ENCODE measurements at regions not wholly inside any gene's neighbourhood (a gene's known extent, or its start where the extent isn't known, plus 50 kb on each side); places are given as distances from the start of the nearest gene placed in this dataset.
"Not testable (repeated sequence)": the region's sequence is repeated elsewhere in the genome, so short reads cannot be mapped to it uniquely, and the experiment has no call there.

DNA sequence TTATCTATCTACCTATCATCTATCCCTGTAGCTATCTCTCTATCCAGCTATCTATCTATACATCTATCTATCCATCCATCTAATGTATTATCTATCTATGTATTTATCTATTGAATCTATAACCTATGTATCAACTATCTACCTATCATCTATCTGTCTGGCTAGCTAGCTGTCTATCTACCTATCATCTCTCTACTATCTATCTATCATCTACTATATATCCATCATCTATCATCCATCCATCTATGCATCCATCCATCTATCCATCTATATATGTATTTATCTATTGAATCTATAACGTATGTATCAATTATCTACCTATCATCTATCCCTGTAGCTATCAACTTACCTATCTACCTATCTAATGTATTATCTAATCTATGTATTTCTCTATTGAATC lies 152.1 kb upstream of the TPTE start:
- DNase-seq (ENCODE audit: extremely low spot score); H3K4me3 ChIP-seq: not testable (repeated sequence)

DNA sequence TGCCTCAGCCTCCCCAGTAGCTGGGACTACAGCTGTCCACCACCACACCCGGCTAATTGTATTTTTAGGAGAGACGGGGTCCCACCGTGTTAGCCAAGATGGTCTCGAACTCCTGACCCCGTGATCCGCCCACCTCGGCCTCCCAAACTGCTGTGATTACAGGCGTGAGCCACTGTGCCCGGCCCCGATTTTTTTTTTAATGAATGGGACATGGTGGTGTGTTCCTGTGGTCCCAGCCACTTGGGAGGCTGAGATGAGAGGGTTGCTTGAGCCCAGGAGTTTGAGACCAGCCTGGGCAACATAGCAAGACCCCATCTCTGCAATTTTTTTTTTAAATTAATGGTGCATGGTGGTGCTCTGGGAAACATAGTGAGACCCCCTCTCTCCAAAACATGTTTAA lies 143.6 kb upstream of the TPTE start:
- DNase-seq (ENCODE audit: extremely low spot score), result peak; percentile 88
- H3K4me3 ChIP-seq; H3K27ac ChIP-seq (replicated peaks in 1 of 4); H3K36me3 ChIP-seq; intact Hi-C loops (cut with DNase I); H3K4me1 ChIP-seq; H3K27me3 ChIP-seq: not testable (repeated sequence)
- 76% methylated on average over 10 of the region's 10 CpGs for WGBS
- peaks cover 0 to 42% (median 12%) of the 10 kb centered on the region in 4 donors for H3K9me3 ChIP-seq

More for the DNA sequence above, 152.1 kb upstream of the TPTE start:
- H3K4me1 ChIP-seq; H3K27ac ChIP-seq (replicated peaks in 1 of 4); H3K9me3 ChIP-seq; H3K36me3 ChIP-seq; intact Hi-C loops (cut with DNase I); H3K27me3 ChIP-seq: not testable (repeated sequence)
- 62% methylated on average over 1 of the region's 1 CpG for WGBS

DNA sequence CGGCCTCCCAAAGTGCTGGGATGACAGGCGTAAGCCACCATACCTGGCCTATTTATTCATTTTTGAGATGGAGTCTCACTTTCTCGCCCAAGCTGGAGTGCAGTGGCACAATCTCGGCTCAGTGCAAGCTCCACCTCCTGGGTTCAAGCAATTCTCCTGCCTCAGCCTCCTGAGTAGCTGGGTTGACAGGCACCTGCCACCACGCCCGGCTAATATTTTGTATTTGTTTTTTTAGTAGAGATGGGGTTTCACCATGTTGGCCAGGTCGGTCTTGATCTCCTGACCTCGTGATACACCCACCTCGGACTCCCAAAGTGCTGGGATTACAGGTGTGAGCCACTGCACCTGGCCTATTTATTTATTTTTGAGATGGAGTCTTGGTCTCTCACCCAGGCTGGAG lies 141.6 kb upstream of the TPTE start:
- H3K27me3 ChIP-seq; intact Hi-C loops (cut with DNase I); H3K4me1 ChIP-seq; H3K27ac ChIP-seq (replicated peaks in 1 of 4); DNase-seq (ENCODE audit: extremely low spot score); H3K4me3 ChIP-seq; H3K36me3 ChIP-seq: not testable (repeated sequence)
- peaks cover 0 to 48% (median 11%) of the 10 kb centered on the region in 4 donors for H3K9me3 ChIP-seq
- WGBS, result 84% methylated on average over 9 of the region's 9 CpGs

DNA sequence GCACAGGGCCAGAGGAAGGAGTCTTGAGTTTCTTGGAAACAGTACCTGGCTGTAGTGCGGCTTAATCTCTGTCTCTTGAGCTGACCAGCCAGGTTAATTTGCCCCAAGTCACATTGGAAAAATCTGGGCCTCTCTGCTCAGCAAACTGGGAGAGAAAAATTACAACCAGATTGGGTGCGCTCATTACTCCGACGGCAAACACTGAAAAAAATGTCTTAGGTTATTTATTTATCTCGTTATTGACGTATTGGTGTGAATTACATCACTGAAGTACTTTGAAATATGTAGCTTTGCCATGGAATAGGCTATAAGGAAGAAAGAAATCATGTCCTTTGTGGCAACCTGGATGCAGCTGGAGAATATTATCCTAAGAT lies 139.7 kb upstream of the TPTE start:
- DNase-seq (ENCODE audit: extremely low spot score), result peak; percentile 60
- H3K27ac ChIP-seq (replicated peaks in 1 of 4); H3K36me3 ChIP-seq; intact Hi-C loops (cut with DNase I); H3K4me3 ChIP-seq; H3K4me1 ChIP-seq: not testable (repeated sequence)
- Histone ChIP-seq H3K9me3 (peaks cover 0 to 56% (median 18%) of the 10 kb centered on the region in 4 donors), H3K27me3 (peaks cover 0 to 10% (median 0%) of the 10 kb centered on the region in 4 donors)
- WGBS, result 73% methylated on average over 6 of the region's 6 CpGs

DNA sequence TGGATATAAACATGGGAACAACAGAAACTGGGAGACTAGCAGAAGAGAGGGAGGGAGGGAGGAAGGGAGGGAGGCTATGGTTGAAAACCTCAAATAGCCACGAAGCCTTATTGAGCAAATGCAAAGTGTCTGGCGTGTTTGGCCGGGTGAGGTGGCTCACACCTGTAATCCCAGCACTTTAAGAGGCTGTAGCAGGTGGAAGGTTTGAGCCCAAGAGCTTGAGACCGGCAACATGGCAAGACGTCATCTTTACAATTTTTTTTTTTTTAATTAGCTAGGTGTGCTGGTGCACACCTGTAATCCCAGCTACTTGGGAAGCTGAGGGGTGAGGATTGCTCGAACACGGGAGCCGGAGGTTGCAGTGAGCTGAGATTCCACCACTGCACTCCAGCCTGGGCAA lies 139.2 kb upstream of the TPTE start:
- Histone ChIP-seq H3K27me3 (peaks cover 0 to 10% (median 0%) of the 10 kb centered on the region in 4 donors), H3K9me3 (peaks cover 0 to 58% (median 19%) of the 10 kb centered on the region in 4 donors)
- intact Hi-C loops (cut with DNase I); H3K4me1 ChIP-seq; H3K27ac ChIP-seq (replicated peaks in 1 of 4); H3K36me3 ChIP-seq; H3K4me3 ChIP-seq: not testable (repeated sequence)
- WGBS, result 62% methylated on average over 8 of the region's 8 CpGs
- DNase-seq (ENCODE audit: extremely low spot score), result peak; percentile 89

DNA sequence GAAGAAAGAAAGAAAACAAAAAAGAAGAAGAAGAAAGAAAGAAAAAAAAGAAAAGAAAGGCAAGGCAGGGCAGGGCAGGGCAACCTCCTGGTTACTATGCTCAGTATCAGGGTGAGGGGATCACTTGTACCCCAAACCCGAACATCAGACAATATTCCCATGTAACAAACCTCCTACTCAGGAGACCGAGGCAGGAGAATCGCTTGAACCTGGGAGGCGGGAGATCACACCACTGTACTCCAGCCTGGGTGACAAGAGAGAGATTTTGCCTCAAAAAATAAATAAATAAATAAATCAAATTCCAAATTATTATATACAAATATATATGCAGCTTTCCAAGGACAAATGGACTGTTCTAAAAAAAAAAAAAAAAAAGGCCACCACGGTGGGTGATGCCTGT lies 138.8 kb upstream of the TPTE start:
- H3K9me3 ChIP-seq, result peaks cover 0 to 60% (median 20%) of the 10 kb centered on the region in 4 donors
- WGBS, result 63% methylated on average over 5 of the region's 5 CpGs
- H3K27me3 ChIP-seq, result peaks cover 0 to 10% (median 0%) of the 10 kb centered on the region in 4 donors
- H3K4me1 ChIP-seq; H3K4me3 ChIP-seq; H3K36me3 ChIP-seq; H3K27ac ChIP-seq (replicated peaks in 1 of 4); intact Hi-C loops (cut with DNase I): not testable (repeated sequence)
- DNase-seq (ENCODE audit: extremely low spot score), result peak; percentile 62

DNA sequence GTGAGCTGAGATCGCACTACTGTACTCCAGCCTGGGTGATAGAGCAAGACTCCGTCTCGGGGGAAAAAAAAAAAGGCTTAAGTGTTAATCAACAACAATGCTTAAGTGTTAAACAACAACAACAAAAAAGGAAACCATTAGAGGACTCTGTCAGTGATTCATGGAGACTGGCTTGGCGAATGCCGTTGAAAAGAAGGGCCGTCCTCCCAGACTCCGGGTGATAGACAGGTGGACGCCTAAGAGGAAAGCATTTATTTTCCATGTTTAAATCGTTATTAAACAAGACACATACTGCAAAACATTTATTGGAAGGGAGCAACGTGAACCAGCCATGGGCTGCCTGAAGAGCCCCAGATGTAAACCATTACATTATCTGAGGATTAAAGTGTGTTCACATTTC lies 137.8 kb upstream of the TPTE start:
- intact Hi-C loops (cut with DNase I); H3K27ac ChIP-seq (replicated peaks in 1 of 4); H3K4me1 ChIP-seq; H3K4me3 ChIP-seq; H3K36me3 ChIP-seq: not testable (repeated sequence)
- H3K9me3 ChIP-seq, result peaks cover 0 to 54% (median 23%) of the 10 kb centered on the region in 4 donors
- H3K27me3 ChIP-seq, result peaks cover 0 to 10% (median 0%) of the 10 kb centered on the region in 4 donors
- peak; percentile 94 for DNase-seq (ENCODE audit: extremely low spot score)
- 78% methylated on average over 10 of the region's 10 CpGs for WGBS

DNA sequence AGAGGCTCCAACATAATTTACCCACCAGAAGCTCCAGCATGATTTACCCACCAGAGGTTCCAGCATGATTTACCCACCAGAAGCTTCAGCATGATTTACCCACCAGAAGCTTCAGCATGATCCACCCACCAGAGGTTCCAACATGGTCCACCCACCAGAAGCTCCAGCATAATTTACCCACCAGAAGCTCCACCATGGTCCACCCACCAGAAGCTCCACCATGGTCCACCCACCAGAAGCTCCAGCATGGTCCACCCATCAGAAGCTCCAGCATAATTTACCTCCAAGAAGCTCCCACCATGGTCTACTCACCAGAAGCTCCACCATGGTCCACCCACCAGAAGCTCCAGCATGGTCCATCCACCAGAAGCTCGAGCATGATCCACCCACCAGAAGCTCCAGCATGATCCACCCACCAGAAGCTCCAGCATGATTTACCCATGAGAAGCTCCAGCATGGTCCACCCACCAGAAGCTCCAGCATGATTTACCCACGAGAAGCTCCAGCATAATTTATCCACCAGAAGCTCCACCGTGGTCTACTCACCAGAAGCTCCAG lies 137.0 kb upstream of the TPTE start:
- intact Hi-C loops (cut with DNase I), result not testable (repeated sequence)
- DNase-seq (ENCODE audit: extremely low spot score), result peak; percentile 91
- H3K9me3 ChIP-seq, result peaks cover 0 to 51% (median 20%) of the 10 kb centered on the region in 4 donors

DNA sequence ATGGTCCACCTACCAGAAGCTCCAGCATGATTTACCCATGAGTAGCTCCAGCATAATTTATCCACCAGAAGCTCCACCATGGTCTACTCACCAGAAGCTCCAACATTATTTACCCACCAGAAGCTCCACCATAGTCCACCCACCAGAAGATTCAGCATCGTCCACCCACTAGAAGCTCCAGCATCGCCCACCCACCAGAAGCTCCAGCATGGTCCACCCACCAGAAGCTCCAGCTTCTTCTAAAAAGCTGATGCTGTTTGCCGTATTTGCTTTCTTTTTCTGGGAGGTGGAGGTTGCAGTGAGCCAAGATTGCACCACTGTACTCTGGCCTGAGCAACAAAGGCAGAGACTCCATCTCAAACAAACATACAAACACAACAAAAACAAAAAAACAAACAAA lies 136.2 kb upstream of the TPTE start:
- H3K27me3 ChIP-seq; H3K4me1 ChIP-seq; H3K4me3 ChIP-seq; H3K27ac ChIP-seq (replicated peaks in 1 of 4); H3K36me3 ChIP-seq; intact Hi-C loops (cut with DNase I): not testable (repeated sequence)
- WGBS, result 74% methylated on average over 3 of the region's 3 CpGs
- DNase-seq (ENCODE audit: extremely low spot score), result peak; percentile 70
- peaks cover 0 to 42% (median 17%) of the 10 kb centered on the region in 4 donors for H3K9me3 ChIP-seq

More for the DNA sequence above, 137.0 kb upstream of the TPTE start:
- not testable (repeated sequence) for H3K27me3 ChIP-seq; H3K36me3 ChIP-seq; H3K27ac ChIP-seq (replicated peaks in 1 of 4); H3K4me3 ChIP-seq; H3K4me1 ChIP-seq
- 58% methylated on average over 3 of the region's 3 CpGs for WGBS

DNA sequence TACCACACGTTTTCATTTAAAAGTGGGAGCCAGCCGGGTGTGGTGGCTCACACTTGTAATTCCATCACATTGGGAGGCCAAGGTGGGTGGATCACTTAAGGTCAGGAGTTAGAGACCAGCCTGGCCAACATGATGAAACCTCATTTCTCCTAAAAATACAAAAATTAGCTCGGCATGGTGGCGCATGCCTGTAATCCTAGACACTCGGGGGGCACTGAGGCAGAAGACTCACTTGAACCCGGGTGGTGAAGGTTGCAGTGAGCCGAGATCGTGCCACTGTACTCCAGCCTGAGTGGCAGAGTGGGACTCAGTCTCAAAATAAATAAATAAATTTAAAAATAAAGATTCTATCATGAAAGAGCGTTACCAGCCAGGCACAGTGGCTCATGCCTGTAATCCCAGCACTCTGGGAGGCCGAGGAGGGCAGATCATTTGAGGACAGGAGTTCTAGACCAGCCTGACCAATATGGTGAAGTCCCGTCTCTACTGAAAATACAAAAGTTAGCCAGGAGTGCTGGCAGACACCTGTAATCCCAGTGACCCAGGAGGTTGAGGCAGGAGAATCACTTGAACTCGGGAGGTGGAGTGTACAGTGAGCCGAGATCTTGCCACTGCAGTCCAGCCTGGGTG lies 135.4 kb upstream of the TPTE start:
- intact Hi-C loops (cut with DNase I); H3K36me3 ChIP-seq; H3K27ac ChIP-seq (replicated peaks in 1 of 4); H3K4me3 ChIP-seq; H3K4me1 ChIP-seq; H3K27me3 ChIP-seq: not testable (repeated sequence)
- peaks cover 0 to 39% (median 19%) of the 10 kb centered on the region in 4 donors for H3K9me3 ChIP-seq
- peak; percentile 92 for DNase-seq (ENCODE audit: extremely low spot score)
- 66% methylated on average over 13 of the region's 13 CpGs for WGBS

DNA sequence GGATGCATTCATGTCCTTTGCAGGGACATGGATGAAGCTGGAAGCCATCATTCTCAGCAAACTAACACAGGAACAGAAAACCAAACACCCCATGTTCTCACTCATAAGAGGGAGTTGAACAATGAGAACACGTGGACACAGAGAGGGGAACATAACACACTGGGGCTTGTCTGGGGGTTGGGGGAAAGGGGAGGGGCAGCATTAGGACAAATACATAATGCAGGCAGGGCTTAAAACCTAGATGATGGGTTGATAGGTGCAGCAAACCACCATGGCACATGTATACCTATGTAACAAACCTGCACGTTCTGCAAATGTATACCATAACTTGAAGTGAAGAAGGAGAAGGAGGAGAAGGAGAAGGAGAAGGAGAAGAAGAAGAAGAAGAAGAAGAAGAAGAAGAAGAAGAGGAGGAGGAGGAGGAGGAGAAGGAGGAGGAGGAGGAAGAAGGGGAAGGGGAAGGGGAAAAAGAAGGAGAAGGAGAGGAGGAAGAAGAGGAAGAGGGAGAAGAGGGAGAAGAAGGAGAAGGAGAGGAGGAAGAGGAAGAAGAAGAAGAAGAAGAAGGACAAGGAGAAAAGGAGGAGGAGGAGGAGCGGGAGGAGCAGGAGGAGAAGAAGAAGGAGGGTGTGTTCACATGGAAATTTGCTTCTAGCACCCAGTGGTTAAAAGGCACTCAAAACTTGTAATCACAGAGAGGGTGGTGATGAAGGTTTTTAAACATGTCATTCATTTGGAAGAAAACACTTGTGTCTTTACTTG lies 133.5 kb upstream of the TPTE start:
- H3K4me3 ChIP-seq; intact Hi-C loops (cut with DNase I); H3K4me1 ChIP-seq; H3K36me3 ChIP-seq; H3K27ac ChIP-seq (replicated peaks in 1 of 4); H3K27me3 ChIP-seq: not testable (repeated sequence)
- H3K9me3 ChIP-seq, result peaks cover 0 to 39% (median 21%) of the 10 kb centered on the region in 4 donors
- WGBS, result 50% methylated on average over 3 of the region's 3 CpGs
- DNase-seq (ENCODE audit: extremely low spot score), result peak; percentile 68

DNA sequence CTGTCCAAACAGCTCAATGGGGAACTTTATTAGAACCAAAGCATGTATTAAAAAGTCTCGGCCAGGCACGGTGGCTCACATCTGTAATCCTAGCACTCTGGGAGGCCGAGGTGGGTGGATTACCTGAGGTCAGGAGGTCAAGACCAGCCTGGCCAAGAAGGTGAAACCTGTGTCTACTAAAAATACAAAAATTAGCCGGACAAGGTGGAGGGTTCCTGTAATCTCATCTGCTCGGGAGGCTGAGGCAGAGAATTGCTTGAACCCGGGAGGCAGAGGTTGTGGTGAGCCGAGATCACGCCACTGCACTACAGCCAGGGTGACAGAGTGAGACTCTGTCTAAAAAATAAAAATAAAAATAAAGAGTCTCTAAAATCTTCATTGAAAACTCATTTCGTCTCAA lies 132.8 kb upstream of the TPTE start:
- 60% methylated on average over 9 of the region's 9 CpGs for WGBS
- H3K4me1 ChIP-seq; H3K27me3 ChIP-seq; H3K4me3 ChIP-seq; intact Hi-C loops (cut with DNase I); H3K36me3 ChIP-seq; H3K27ac ChIP-seq (replicated peaks in 1 of 4): not testable (repeated sequence)
- peak; percentile 91 for DNase-seq (ENCODE audit: extremely low spot score)
- H3K9me3 ChIP-seq, result peaks cover 0 to 34% (median 21%) of the 10 kb centered on the region in 4 donors

Measured in esophagus muscularis mucosa (tissue), 4 donors.